Glutamatergic neuron (in vitro differentiated cells): ENCODE measurements at regions not wholly inside any gene's neighbourhood (a gene's known extent, or its start where the extent isn't known, plus 50 kb on each side); places are given as distances from the start of the nearest gene placed in this dataset.

ENCODE experiments used
- DNase-seq: peaks from one replicate; pipeline ENCODE4 v3.0.0; 2022
- H3K27ac Mint-ChIP-seq: one replicate; pipeline ENCODE4 v1.8.0; 2020; ENCODE audit warnings: mild to moderate bottlenecking, mixed read lengths, inconsistent platforms; ENCODE audit not compliant: unreplicated experiment
- H3K27me3 Mint-ChIP-seq: one replicate; pipeline ENCODE4 v1.8.0; 2020; ENCODE audit warnings: mild to moderate bottlenecking, moderate library complexity, mixed read lengths, inconsistent platforms; ENCODE audit not compliant: unreplicated experiment
- H3K36me3 Mint-ChIP-seq: one replicate; pipeline ENCODE4 v1.8.0; 2020; ENCODE audit warnings: mild to moderate bottlenecking, mixed read lengths, inconsistent platforms; ENCODE audit not compliant: unreplicated experiment
- H3K4me1 Mint-ChIP-seq: one replicate; pipeline ENCODE4 v1.8.0; 2020; ENCODE audit warnings: mild to moderate bottlenecking, low read depth, mixed read lengths, inconsistent platforms; ENCODE audit not compliant: unreplicated experiment
- H3K4me3 Mint-ChIP-seq: one replicate; pipeline ENCODE4 v1.8.0; 2020; ENCODE audit warnings: mild to moderate bottlenecking, mixed read lengths, inconsistent platforms; ENCODE audit not compliant: unreplicated experiment
- H3K9me3 Mint-ChIP-seq: one replicate; pipeline ENCODE4 v1.8.0; 2020; ENCODE audit warnings: mild to moderate bottlenecking, moderate library complexity, mixed read lengths, inconsistent platforms; ENCODE audit not compliant: unreplicated experiment
- CTCF ChIP-seq: fragments of 200-600 bp; sonication (generic); IDR thresholded peaks from one replicate; pipeline ENCODE4 v1.5.0; 2021; ENCODE audit not compliant: partially characterized antibody, unreplicated experiment

GRCh38 chr5:93921001-93921400 is 179.6 kb upstream of the POU5F2 start:
- TF ChIP-seq CTCF = no peak
- H3K9me3 Mint-ChIP-seq = no peaks in the 10 kb centered on the region
- H3K36me3 Mint-ChIP-seq = no peaks in the 10 kb centered on the region
- no peaks in the 10 kb centered on the region for H3K4me1 Mint-ChIP-seq
- no peak for DNase-seq
- H3K27me3 Mint-ChIP-seq = no peaks in the 10 kb centered on the region
- H3K27ac Mint-ChIP-seq = no peak overlapping the region
- H3K4me3 Mint-ChIP-seq = no peak overlapping the region

- DNase-seq = no peak
- Mint-ChIP-seq H3K4me3 (no peak overlapping the region), H3K9me3 (no peaks in the 10 kb centered on the region), H3K27me3 (no peaks in the 10 kb centered on the region), H3K4me1 (peaks cover 5% of the 10 kb centered on the region), H3K36me3 (no peaks in the 10 kb centered on the region), H3K27ac (no peak overlapping the region)
- no peak for TF ChIP-seq CTCF
Observed at GRCh38 chr5:93916872-93917271, 175.5 kb upstream of the POU5F2 start.

- H3K4me3 Mint-ChIP-seq = no peak overlapping the region
- no peak for DNase-seq
- no peaks in the 10 kb centered on the region for H3K27me3 Mint-ChIP-seq
- H3K4me1 Mint-ChIP-seq = peaks cover 5% of the 10 kb centered on the region
- H3K27ac Mint-ChIP-seq = no peak overlapping the region
- H3K36me3 Mint-ChIP-seq = no peaks in the 10 kb centered on the region
- H3K9me3 Mint-ChIP-seq = no peaks in the 10 kb centered on the region
- TF ChIP-seq CTCF = peak; percentile 63
Observed at GRCh38 chr5:93915142-93915553, 173.7 kb upstream of the POU5F2 start.

- no peak overlapping the region for H3K4me3 Mint-ChIP-seq
- no peaks in the 10 kb centered on the region for H3K9me3 Mint-ChIP-seq
- H3K27ac Mint-ChIP-seq = no peak overlapping the region
- no peaks in the 10 kb centered on the region for H3K27me3 Mint-ChIP-seq
- no peaks in the 10 kb centered on the region for H3K36me3 Mint-ChIP-seq
- no peak for DNase-seq
- peaks cover 5% of the 10 kb centered on the region for H3K4me1 Mint-ChIP-seq
- TF ChIP-seq CTCF = no peak
Observed at GRCh38 chr5:93911609-93912008, 170.2 kb upstream of the POU5F2 start.

GRCh38 chr5:93909356-93909755 is 168.0 kb upstream of the POU5F2 start:
- H3K9me3 Mint-ChIP-seq = no peaks in the 10 kb centered on the region
- no peaks in the 10 kb centered on the region for H3K36me3 Mint-ChIP-seq
- peaks cover 5% of the 10 kb centered on the region for H3K4me1 Mint-ChIP-seq
- no peaks in the 10 kb centered on the region for H3K27me3 Mint-ChIP-seq
- TF ChIP-seq CTCF = no peak
- H3K27ac Mint-ChIP-seq = no peak overlapping the region
- DNase-seq = no peak
- H3K4me3 Mint-ChIP-seq = no peak overlapping the region
